Psoas muscle (tissue), 7 donors: ENCODE measurements at regions not wholly inside any gene's neighbourhood (a gene's known extent, or its start where the extent isn't known, plus 50 kb on each side); places are given as distances from the start of the nearest gene placed in this dataset.

Source experiments
- ATAC-seq, 4 donors: fragments of 200-7000 bp; cut with Tn5 transposase; one replicate each; pipeline ENCODE4 v1.9.1; 2020; ENCODE audit warnings: moderate library complexity in 3 of 4, mild to moderate bottlenecking in 2 of 4
- DNase-seq, 2 donors: peaks; one replicate each; pipeline ENCODE4 v3.0.0-alpha.2; 2020
- H3K27ac ChIP-seq: fragments of 200-600 bp; one replicate; pipeline ENCODE4 v1.8.0; 2022
- H3K27me3 ChIP-seq, 3 donors: fragments of 200-600 bp in 1 of 3; one replicate each; pipeline versions ENCODE4 v1.6.1 to v1.8.0; 2013 to 2022; ENCODE audit warnings: low read length in 2 of 3, mild to moderate bottlenecking in 2 of 3, moderate library complexity in 1 of 3; ENCODE audit not compliant: insufficient read depth in 3 of 3
- H3K36me3 ChIP-seq, 2 donors: fragments of 200-600 bp in 1 of 2; one replicate each; pipeline versions ENCODE4 v1.6.1 to v1.8.0; 2013 to 2022; ENCODE audit warnings: low read depth in 1 of 2, mild to moderate bottlenecking in 1 of 2, moderate library complexity in 1 of 2; ENCODE audit not compliant: insufficient read depth in 1 of 2
- H3K4me1 ChIP-seq: fragments of 200-600 bp; one replicate; pipeline ENCODE4 v1.8.0; 2022
- H3K4me3 ChIP-seq: fragments of 200-600 bp; one replicate; pipeline ENCODE4 v1.8.0; 2022; ENCODE audit warnings: mild to moderate bottlenecking
- H3K9me3 ChIP-seq: fragments of 200-600 bp; one replicate; pipeline ENCODE4 v1.8.0; 2022
- CTCF ChIP-seq: fragments of 200-600 bp; IDR thresholded peaks from one replicate; pipeline ENCODE4 v1.8.0; 2022; ENCODE audit warnings: antibody characterized with exemption
- WGBS, 3 donors: extraction: QIAGEN DNeasy Blood & Tissue Kit; methylation state at CpG; one replicate each; pipeline versions ENCODE4 v1.1.6 to v1.1.7; 2013; 5-methylcytosine and 5-hydroxymethylcytosine counted together
- intact Hi-C, 2 donors: fragments of 100-400 bp; cut with DNase I; formaldehyde crosslinking; loops; one replicate each; pipeline versions ENCODE4 v1.11.0 to v1.14.2; 2022
- donor health status: healthy with polysubstance abuse.
- donor health status: DM: no; HTN: no; CAD: no; lungs with moderate emphysema.
- donor health status: Bipolar disorder and iron deficiency.
- donor health status: healthy.
- donor health status: DM: yes; HTN: yes; CAD: no.
- donor health status: DM: no; HTN: no; CAD: no.
- donor health status: DM: yes; HTN: yes; CAD: no.

- TF ChIP-seq CTCF, result no peak
- WGBS, 3 donors, result 26 to 31% (median 29%) methylated on average over 10 of the region's 10 CpGs
- ATAC-seq (no peak), DNase-seq (no peak)
- Histone ChIP-seq H3K4me1 (no peaks in the 10 kb centered on the region), H3K27ac (no peak overlapping the region), H3K27me3 (no peaks in the 10 kb centered on the region), H3K9me3 (no peaks in the 10 kb centered on the region), H3K4me3 (no peak overlapping the region), H3K36me3 (no peaks in the 10 kb centered on the region)
- intact Hi-C loops, result no loop called here
Observed at GRCh38 chr1:195934817-195935553, 673.3 kb downstream of the KCNT2 start.

- Histone ChIP-seq H3K36me3 (no peaks in the 10 kb centered on the region), H3K27me3 (no peaks in the 10 kb centered on the region), H3K4me3 (no peak overlapping the region), H3K4me1 (no peaks in the 10 kb centered on the region), H3K27ac (no peak overlapping the region), H3K9me3 (peaks cover 5% of the 10 kb centered on the region)
- no peak for DNase-seq
- intact Hi-C loops, result no loop called here
- TF ChIP-seq CTCF, result no peak
- WGBS, 3 donors, result 81 to 87% (median 84%) methylated on average over 1 of the region's 1 CpG
- ATAC-seq, result no peak
Observed at GRCh38 chr1:195933835-195934234, 674.4 kb downstream of the KCNT2 start.

- no peak for TF ChIP-seq CTCF
- H3K4me1 ChIP-seq, result no peaks in the 10 kb centered on the region
- DNase-seq (no peak), ATAC-seq (no peak)
- no peaks in the 10 kb centered on the region for H3K36me3 ChIP-seq
- H3K9me3 ChIP-seq, result peaks cover 3% of the 10 kb centered on the region
- intact Hi-C loops, result no loop called here
- H3K4me3 ChIP-seq, result no peak overlapping the region
- H3K27ac ChIP-seq, result no peak overlapping the region
- WGBS, 3 donors, result 88 to 96% (median 93%) methylated on average over 1 of the region's 1 CpG
- no peaks in the 10 kb centered on the region for H3K27me3 ChIP-seq
Observed at GRCh38 chr1:195915826-195916225, 692.4 kb downstream of the KCNT2 start.

GRCh38 chr1:195909061-195909460 is 699.2 kb downstream of the KCNT2 start:
- no peak for ATAC-seq
- intact Hi-C loops, result no loop called here

More at GRCh38 chr1:195909061-195909460, 699.2 kb downstream of the KCNT2 start:
- H3K36me3 ChIP-seq, result no peaks in the 10 kb centered on the region
- H3K27ac ChIP-seq, result no peak overlapping the region
- no peak for DNase-seq
- no peaks in the 10 kb centered on the region for H3K9me3 ChIP-seq
- H3K4me3 ChIP-seq, result no peak overlapping the region
- no peaks in the 10 kb centered on the region for H3K4me1 ChIP-seq
- H3K27me3 ChIP-seq, result no peaks in the 10 kb centered on the region
- TF ChIP-seq CTCF, result no peak
- WGBS, 3 donors, result 77% methylated on average over 6 of the region's 6 CpGs
